T47D (cell line): ENCODE measurements at regions not wholly inside any gene's neighbourhood (a gene's known extent, or its start where the extent isn't known, plus 50 kb on each side); places are given as distances from the start of the nearest gene placed in this dataset.
A peak's percentile ranks its signal among the peaks of the same experiment; 100 is the strongest.
"Not testable (repeated sequence)": the region's sequence is repeated elsewhere in the genome, so short reads cannot be mapped to it uniquely, and the experiment has no call there.

ENCODE experiments used
- DNase-seq, 2 experiments: peaks; one replicate each; pipeline versions ENCODE4 v3.0.0 to v3.0.0-alpha.2; 2011 to 2012; ENCODE audit warnings: low read depth in 1 of 2, low spot score in 1 of 2
- JUND ChIP-seq: IDR thresholded peaks from 2 replicates; pipeline ENCODE4 v1.6.1; 2012; ENCODE audit warnings: low read depth
- in situ Hi-C: cut with HindIII; loops from 2 replicates; pipeline ENCODE4 v1.10.0; 2016; ENCODE audit warnings: low sequenced_read_pairs, low pct_unique_long_range_greater_than_20kb

DNA sequence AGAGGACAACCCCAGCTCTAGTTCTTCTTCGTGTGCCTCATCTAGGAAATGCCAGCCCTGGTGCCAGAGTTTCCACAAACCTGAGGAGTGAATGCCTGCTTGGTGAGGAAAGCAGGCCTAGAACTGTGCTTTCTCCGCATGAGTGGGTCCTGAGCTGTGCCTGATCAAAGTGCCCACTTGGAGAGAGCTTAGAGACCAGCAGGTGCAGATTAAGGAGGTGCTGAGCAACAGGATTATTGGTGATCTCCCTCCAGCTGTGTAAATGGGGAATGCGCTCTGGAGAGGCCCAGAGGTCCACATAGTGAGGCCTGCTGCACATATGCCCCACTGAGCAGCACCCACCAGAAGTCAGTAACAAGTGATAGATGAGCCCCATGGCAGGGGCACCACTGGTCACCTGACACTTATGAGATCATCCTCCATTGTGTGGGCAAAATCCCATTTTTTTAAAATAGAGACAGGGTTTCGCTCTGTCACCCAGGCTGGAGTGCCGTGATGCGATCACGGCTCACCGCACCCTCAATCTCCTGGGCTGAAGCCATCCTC is 127.2 kb upstream of the ZC3H12A start:
- DNase-seq, result no peak
- in situ Hi-C loops, result no loop called here
- TF ChIP-seq JUND, result no peak

DNA sequence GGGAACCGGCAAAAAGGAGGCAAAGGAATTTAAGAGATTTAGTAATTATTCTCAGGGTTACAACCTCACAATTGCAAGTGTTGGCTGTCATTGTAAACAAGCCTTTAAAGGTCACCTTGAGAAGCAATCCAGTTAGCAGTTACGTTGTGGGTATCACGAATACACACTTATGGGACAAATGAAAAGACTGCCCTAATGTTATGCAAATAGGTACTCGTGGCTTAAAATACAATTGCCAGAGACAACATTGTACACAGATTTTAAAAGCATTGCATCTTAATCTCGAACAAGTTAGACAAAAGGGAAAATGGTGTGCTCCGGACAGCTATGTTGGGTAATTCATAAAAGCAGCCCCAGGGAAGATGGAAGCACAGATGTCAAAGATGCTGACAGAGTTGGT is 120.5 kb upstream of the ZC3H12A start:
- TF ChIP-seq JUND, result no peak
- no peak for DNase-seq
- in situ Hi-C loops, result no loop called here

DNA sequence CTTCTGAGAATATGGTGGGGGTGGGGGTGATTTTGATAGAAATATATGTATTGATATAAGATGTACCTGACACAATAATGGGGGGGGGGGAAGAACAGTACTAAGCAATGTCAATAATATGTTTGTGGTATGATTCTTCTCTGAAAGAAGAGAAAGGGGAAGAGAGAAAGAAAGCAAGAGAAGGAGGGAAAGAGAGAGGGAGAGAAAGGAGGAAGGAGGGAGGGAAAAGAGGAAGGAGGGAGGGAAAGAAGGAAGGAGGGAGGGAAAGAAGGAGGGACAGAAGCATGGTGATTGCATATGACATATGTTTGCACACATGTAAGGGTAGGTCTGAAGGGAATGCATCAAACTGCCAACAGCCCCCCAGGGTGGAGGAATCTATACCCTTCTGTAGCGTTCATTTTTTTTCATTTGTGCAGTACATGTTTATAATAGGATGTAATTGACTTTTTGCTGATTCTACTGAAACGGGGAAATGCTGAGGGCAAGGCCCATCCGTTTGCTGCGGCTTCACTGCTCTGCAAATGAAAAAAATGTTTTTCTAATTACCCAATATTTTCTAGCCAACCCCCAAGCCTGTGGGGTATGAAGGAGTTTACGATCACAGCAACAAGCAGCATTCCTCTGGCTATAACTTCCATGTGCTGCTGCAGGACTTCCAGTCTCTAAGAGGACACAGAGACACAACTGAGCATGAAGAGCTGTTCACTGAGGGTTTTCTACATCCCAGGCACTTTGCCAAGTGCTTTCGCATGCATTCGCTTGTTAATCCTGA is 119.3 kb upstream of the ZC3H12A start:
- in situ Hi-C loops, result no loop called here
- TF ChIP-seq JUND, result no peak
- DNase-seq, result no peak

DNA sequence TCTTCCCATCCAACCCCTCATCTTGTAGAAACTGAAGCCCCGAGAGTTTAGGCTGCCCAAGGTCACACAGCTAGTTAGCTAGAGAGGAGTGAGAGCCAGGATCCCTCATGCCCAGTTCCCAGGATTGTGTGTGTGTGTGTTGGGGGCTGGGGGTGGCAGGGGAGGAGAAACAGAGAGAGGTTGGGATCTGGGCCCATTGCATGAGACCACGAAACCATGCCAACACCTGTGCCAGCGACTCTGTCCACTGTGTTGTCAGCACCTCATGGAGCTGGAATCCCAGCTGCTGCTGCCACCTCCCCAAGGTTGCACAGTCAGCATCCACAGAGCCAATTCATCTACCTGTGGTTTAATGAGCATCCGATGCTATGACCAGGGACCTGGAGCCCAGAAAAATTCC is 115.4 kb upstream of the ZC3H12A start:
- TF ChIP-seq JUND, result no peak
- DNase-seq, result no peak
- in situ Hi-C loops, result no loop called here

GRCh38 chr1:37360011-37360410 is 114.4 kb upstream of the ZC3H12A start:
- in situ Hi-C loops, result no loop called here
- no peak for TF ChIP-seq JUND
- no peak for DNase-seq

DNA sequence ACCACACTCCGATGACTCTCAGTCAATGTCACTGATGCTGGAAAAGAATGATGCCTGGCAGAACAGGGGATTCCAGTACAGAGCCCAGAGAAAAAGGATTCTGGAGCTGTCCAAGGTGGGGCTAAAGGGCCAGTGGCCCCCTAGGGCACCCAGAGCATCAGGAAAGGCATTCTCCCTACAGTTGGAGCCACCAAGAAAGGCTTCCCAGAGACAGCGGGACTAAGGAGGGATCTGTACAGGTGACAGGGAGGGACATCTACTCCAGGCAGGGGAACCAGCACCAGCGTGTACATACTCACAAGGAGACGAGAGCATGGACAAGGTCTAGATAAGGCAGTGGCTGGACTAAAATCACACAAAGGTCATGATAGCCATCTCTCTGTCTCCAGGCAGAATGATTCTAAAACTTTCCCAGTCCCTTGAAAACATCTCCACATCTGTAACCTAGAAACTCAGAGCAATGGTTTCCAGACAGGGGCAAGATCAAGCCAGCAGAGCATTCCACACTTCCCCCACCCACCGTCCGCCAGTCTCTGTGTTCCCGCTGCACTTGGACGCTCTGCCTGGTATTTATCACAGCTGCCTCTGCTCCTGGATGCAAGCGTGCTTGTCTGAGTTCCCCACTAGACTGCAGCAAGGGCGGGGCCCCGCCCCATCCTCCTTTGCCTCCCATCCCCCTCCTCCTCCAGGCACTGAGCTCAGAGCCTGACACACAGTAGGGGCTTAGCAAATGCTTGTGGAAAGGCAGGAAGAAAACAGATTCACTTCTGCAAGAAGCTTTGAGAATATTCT is 111.6 kb upstream of the ZC3H12A start:
- TF ChIP-seq JUND, result no peak
- DNase-seq, result peak in 1 of 2 experiments; percentile 9
- in situ Hi-C loops, result no loop called here

GRCh38 chr1:37363535-37363934 is 110.8 kb upstream of the ZC3H12A start:
- no peak for DNase-seq
- in situ Hi-C loops, result no loop called here
- TF ChIP-seq JUND, result no peak

- in situ Hi-C loops, result not testable (repeated sequence)
- DNase-seq, result peak in 1 of 2 experiments; percentile 3
Observed at GRCh38 chr1:37368665-37369315, 105.6 kb upstream of the ZC3H12A start.

DNA sequence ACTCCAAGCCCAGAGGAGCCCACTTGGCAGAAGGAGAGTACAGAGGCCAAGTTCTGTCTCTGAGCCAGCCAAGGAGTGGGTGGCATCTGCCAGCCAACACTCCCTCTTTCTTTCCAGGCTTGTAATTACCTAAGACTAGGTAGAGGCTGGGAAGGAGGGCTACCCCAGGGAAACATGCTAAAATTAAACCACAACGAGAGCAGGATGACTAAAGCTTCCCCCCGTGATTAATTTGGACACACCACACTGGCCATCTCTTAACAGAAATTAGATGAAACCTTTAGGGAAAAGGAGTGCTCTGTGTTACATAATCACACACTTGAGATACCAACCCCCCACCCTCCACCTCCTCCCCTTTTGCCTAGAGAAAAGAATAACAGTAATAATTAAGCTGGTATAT is 102.1 kb upstream of the ZC3H12A start:
- DNase-seq, result no peak

DNA sequence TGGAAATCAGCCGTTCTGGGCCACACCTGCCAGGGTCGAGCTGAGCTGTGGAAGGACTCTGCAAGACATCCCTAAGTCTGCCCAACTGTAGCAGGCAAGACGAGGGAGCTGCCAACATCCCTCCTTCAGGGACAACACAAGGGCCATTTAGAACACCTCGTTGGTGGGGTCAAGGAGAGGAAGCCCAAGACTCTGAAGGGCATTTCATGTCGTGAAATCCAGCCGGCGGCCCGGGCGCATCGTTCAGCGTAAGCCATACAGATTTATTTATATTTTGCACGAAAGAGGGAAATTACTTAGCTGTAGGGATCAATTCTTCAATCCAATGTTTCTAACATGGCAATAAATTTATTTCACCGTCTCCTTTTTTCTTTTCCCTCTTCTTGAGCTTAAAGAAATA is 101.7 kb upstream of the ZC3H12A start:
- no peak for TF ChIP-seq JUND
- in situ Hi-C loops, result no loop called here

More for the DNA sequence above, 102.1 kb upstream of the ZC3H12A start:
- TF ChIP-seq JUND, result no peak
- in situ Hi-C loops, result no loop called here

GRCh38 chr1:37373413-37373812 is 101.0 kb upstream of the ZC3H12A start:
- in situ Hi-C loops, result no loop called here

More for the DNA sequence above, 101.7 kb upstream of the ZC3H12A start:
- DNase-seq, result no peak

GRCh38 chr1:37380546-37380945 is 93.8 kb upstream of the ZC3H12A start:
- DNase-seq, in situ Hi-C loops: not testable (repeated sequence)

More at GRCh38 chr1:37373413-37373812, 101.0 kb upstream of the ZC3H12A start:
- TF ChIP-seq JUND, result no peak
- no peak for DNase-seq

GRCh38 chr1:37387854-37388253 is 86.5 kb upstream of the ZC3H12A start:
- TF ChIP-seq JUND, result no peak

More at GRCh38 chr1:37387854-37388253, 86.5 kb upstream of the ZC3H12A start:
- in situ Hi-C loops, result no loop called here
- DNase-seq, result no peak
